ENCODE measurements at regions not wholly inside any gene's neighbourhood (a gene's known extent, or its start where the extent isn't known, plus 50 kb on each side); places are given as distances from the start of the nearest gene placed in this dataset.

DNA sequence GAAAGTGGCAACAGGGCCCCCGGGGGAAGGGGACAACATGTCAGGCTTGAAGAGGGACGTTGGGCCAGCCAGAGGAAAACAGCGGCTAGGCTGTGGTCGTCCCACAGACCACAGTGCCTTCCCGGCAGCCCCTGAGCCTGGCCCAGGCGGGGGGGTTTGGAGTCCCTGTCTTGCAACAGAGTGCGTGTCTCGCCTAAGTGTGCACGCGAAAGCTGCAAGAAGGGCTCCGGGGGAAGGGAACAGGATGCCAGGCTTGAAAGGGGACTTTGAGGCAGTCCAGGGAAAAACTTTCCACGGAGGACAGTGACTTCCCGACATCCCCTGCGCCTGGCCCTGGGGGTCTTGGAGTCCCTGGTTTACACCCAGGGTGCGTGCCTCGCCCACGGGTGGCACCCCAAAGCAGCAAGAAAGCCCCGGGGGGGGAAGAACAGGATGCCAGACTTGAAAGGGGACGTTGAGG, 157.5 kb upstream of the ALG10B start:
- peaks cover 18% of the 10 kb centered on the region for H3K27me3 Mint-ChIP-seq (ENCODE audit: low read depth)
- DNase-seq (ENCODE audit: low spot score) (no peak), ATAC-seq (no peak)
- no peak overlapping the region for H3K4me3 Mint-ChIP-seq
- CTCF ChIA-PET, result no interaction called here
- H3K9me3 Mint-ChIP-seq, result peaks cover 30% of the 10 kb centered on the region
- H3K36me3 Mint-ChIP-seq, result peaks cover 48% of the 10 kb centered on the region
- H3K4me1 Mint-ChIP-seq, result no peaks in the 10 kb centered on the region
- H3K27ac Mint-ChIP-seq, result no peak overlapping the region
- TF ChIP-seq ZNF121 (CRISPR knock-in tag; IDR thresholded peaks at IDR 0.05) (no peak), MYBL2 (CRISPR knock-in tag; IDR thresholded peaks at IDR 0.05) (no peak), ZNF138 (CRISPR knock-in tag; conservative IDR thresholded peaks at IDR 0.05) (no peak), NR3C1 (CRISPR knock-in tag; conservative IDR thresholded peaks at IDR 0.05; ENCODE audit: low read depth) (no peak), RORB (CRISPR knock-in tag; IDR thresholded peaks at IDR 0.05) (no peak), SOX15 (CRISPR knock-in tag; IDR thresholded peaks at IDR 0.05) (no peak), KAT7 (CRISPR knock-in tag; IDR thresholded peaks at IDR 0.05; ENCODE audit: borderline replicate concordance) (no peak), HMGA2 (CRISPR knock-in tag; IDR thresholded peaks at IDR 0.05) (no peak)
- TF ChIP-seq, protein P1, sequence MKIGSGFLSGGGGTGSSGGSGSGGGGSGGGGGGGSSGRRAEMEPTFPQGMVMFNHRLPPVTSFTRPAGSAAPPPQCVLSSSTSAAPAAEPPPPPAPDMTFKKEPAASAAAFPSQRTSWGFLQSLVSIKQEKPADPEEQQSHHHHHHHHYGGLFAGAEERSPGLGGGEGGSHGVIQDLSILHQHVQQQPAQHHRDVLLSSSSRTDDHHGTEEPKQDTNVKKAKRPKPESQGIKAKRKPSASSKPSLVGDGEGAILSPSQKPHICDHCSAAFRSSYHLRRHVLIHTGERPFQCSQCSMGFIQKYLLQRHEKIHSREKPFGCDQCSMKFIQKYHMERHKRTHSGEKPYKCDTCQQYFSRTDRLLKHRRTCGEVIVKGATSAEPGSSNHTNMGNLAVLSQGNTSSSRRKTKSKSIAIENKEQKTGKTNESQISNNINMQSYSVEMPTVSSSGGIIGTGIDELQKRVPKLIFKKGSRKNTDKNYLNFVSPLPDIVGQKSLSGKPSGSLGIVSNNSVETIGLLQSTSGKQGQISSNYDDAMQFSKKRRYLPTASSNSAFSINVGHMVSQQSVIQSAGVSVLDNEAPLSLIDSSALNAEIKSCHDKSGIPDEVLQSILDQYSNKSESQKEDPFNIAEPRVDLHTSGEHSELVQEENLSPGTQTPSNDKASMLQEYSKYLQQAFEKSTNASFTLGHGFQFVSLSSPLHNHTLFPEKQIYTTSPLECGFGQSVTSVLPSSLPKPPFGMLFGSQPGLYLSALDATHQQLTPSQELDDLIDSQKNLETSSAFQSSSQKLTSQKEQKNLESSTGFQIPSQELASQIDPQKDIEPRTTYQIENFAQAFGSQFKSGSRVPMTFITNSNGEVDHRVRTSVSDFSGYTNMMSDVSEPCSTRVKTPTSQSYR (CRISPR knock-in tag; IDR thresholded peaks at IDR 0.05), result no peak
- TF ChIP-seq, protein P2, sequence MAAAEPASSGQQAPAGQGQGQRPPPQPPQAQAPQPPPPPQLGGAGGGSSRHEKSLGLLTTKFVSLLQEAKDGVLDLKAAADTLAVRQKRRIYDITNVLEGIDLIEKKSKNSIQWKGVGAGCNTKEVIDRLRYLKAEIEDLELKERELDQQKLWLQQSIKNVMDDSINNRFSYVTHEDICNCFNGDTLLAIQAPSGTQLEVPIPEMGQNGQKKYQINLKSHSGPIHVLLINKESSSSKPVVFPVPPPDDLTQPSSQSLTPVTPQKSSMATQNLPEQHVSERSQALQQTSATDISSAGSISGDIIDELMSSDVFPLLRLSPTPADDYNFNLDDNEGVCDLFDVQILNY (CRISPR knock-in tag; IDR thresholded peaks at IDR 0.05), result no peak
- TF ChIP-seq, protein P3, sequence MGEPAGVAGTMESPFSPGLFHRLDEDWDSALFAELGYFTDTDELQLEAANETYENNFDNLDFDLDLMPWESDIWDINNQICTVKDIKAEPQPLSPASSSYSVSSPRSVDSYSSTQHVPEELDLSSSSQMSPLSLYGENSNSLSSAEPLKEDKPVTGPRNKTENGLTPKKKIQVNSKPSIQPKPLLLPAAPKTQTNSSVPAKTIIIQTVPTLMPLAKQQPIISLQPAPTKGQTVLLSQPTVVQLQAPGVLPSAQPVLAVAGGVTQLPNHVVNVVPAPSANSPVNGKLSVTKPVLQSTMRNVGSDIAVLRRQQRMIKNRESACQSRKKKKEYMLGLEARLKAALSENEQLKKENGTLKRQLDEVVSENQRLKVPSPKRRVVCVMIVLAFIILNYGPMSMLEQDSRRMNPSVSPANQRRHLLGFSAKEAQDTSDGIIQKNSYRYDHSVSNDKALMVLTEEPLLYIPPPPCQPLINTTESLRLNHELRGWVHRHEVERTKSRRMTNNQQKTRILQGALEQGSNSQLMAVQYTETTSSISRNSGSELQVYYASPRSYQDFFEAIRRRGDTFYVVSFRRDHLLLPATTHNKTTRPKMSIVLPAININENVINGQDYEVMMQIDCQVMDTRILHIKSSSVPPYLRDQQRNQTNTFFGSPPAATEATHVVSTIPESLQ (CRISPR knock-in tag; IDR thresholded peaks at IDR 0.05), result no peak
- TF ChIP-seq, protein P4, sequence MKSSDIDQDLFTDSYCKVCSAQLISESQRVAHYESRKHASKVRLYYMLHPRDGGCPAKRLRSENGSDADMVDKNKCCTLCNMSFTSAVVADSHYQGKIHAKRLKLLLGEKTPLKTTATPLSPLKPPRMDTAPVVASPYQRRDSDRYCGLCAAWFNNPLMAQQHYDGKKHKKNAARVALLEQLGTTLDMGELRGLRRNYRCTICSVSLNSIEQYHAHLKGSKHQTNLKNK (CRISPR knock-in tag; IDR thresholded peaks at IDR 0.05), result no peak
- TF ChIP-seq, protein P5, sequence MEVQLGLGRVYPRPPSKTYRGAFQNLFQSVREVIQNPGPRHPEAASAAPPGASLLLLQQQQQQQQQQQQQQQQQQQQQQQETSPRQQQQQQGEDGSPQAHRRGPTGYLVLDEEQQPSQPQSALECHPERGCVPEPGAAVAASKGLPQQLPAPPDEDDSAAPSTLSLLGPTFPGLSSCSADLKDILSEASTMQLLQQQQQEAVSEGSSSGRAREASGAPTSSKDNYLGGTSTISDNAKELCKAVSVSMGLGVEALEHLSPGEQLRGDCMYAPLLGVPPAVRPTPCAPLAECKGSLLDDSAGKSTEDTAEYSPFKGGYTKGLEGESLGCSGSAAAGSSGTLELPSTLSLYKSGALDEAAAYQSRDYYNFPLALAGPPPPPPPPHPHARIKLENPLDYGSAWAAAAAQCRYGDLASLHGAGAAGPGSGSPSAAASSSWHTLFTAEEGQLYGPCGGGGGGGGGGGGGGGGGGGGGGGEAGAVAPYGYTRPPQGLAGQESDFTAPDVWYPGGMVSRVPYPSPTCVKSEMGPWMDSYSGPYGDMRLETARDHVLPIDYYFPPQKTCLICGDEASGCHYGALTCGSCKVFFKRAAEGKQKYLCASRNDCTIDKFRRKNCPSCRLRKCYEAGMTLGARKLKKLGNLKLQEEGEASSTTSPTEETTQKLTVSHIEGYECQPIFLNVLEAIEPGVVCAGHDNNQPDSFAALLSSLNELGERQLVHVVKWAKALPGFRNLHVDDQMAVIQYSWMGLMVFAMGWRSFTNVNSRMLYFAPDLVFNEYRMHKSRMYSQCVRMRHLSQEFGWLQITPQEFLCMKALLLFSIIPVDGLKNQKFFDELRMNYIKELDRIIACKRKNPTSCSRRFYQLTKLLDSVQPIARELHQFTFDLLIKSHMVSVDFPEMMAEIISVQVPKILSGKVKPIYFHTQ (CRISPR knock-in tag; IDR thresholded peaks at IDR 0.05), result no peak
- POLR2A ChIA-PET, result no interaction called here

DNA sequence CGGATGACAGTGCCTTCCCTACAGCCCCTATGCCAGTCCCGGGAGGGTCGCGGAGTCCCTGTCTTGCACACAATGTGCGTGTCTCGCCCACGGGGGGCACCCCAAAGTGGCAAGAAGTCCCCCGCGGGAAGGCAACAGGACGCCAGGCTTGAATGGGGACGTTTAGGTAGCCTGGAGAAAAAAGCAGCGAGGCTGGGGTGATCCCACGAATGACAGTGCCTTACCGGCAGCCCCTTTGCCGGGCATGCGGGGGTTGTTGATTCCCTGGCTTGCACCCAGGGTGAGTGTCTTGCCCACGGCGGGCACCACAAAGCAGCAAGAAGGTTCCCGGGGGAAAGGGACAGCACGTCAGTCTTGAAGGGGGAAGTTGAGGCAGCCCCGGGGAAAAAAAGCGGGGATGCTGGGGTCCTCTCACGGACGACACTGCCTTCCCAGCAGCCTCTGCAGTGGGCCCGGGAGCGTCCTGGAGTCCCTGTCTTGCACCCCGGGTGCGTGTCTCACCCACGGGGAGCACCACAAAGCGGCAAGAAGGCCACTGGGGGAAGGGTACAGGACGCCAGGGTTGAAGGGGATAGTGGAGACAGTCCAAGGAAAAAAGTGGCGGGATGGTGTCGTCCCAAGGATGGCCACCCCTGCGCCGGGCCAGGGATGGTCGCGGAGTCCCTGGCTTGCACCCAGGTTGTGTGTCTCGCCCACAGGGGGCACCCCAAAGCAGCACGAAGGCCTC, 156.8 kb upstream of the ALG10B start:
- no peaks in the 10 kb centered on the region for H3K4me1 Mint-ChIP-seq
- peaks cover 33% of the 10 kb centered on the region for H3K9me3 Mint-ChIP-seq
- H3K4me3 Mint-ChIP-seq, result no peak overlapping the region
- H3K27ac Mint-ChIP-seq, result no peak overlapping the region
- POLR2A ChIA-PET, result no interaction called here
- peaks cover 19% of the 10 kb centered on the region for H3K27me3 Mint-ChIP-seq (ENCODE audit: low read depth)
- DNase-seq (ENCODE audit: low spot score) (no peak), ATAC-seq (no peak)
- CTCF ChIA-PET, result no interaction called here
- peaks cover 49% of the 10 kb centered on the region for H3K36me3 Mint-ChIP-seq
- TF ChIP-seq, protein P6, sequence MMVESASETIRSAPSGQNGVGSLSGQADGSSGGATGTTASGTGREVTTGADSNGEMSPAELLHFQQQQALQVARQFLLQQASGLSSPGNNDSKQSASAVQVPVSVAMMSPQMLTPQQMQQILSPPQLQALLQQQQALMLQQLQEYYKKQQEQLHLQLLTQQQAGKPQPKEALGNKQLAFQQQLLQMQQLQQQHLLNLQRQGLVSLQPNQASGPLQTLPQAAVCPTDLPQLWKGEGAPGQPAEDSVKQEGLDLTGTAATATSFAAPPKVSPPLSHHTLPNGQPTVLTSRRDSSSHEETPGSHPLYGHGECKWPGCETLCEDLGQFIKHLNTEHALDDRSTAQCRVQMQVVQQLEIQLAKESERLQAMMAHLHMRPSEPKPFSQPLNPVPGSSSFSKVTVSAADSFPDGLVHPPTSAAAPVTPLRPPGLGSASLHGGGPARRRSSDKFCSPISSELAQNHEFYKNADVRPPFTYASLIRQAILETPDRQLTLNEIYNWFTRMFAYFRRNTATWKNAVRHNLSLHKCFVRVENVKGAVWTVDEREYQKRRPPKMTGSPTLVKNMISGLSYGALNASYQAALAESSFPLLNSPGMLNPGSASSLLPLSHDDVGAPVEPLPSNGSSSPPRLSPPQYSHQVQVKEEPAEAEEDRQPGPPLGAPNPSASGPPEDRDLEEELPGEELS (CRISPR knock-in tag; IDR thresholded peaks at IDR 0.05), result no peak
- TF ChIP-seq, protein P7, sequence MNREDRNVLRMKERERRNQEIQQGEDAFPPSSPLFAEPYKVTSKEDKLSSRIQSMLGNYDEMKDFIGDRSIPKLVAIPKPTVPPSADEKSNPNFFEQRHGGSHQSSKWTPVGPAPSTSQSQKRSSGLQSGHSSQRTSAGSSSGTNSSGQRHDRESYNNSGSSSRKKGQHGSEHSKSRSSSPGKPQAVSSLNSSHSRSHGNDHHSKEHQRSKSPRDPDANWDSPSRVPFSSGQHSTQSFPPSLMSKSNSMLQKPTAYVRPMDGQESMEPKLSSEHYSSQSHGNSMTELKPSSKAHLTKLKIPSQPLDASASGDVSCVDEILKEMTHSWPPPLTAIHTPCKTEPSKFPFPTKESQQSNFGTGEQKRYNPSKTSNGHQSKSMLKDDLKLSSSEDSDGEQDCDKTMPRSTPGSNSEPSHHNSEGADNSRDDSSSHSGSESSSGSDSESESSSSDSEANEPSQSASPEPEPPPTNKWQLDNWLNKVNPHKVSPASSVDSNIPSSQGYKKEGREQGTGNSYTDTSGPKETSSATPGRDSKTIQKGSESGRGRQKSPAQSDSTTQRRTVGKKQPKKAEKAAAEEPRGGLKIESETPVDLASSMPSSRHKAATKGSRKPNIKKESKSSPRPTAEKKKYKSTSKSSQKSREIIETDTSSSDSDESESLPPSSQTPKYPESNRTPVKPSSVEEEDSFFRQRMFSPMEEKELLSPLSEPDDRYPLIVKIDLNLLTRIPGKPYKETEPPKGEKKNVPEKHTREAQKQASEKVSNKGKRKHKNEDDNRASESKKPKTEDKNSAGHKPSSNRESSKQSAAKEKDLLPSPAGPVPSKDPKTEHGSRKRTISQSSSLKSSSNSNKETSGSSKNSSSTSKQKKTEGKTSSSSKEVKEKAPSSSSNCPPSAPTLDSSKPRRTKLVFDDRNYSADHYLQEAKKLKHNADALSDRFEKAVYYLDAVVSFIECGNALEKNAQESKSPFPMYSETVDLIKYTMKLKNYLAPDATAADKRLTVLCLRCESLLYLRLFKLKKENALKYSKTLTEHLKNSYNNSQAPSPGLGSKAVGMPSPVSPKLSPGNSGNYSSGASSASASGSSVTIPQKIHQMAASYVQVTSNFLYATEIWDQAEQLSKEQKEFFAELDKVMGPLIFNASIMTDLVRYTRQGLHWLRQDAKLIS (CRISPR knock-in tag; IDR thresholded peaks at IDR 0.05; ENCODE audit: borderline replicate concordance), result no peak
- TF ChIP-seq FOXK1 (CRISPR knock-in tag; IDR thresholded peaks at IDR 0.05) (no peak), TEAD1 (CRISPR knock-in tag; IDR thresholded peaks at IDR 0.05) (no peak)

Measured in WTC11 (cell line).